NOMO-1 (cell line): ENCODE measurements at regions not wholly inside any gene's neighbourhood (a gene's known extent, or its start where the extent isn't known, plus 50 kb on each side); places are given as distances from the start of the nearest gene placed in this dataset.
"Not testable (repeated sequence)": the region's sequence is repeated elsewhere in the genome, so short reads cannot be mapped to it uniquely, and the experiment has no call there.

Experiments
- DNase-seq, 2 experiments: peaks; one replicate each; lab custom pipeline; 2025; ENCODE audit not compliant: unreplicated experiment in 2 of 2; lab: John Stamatoyannopoulos, UW

DNA sequence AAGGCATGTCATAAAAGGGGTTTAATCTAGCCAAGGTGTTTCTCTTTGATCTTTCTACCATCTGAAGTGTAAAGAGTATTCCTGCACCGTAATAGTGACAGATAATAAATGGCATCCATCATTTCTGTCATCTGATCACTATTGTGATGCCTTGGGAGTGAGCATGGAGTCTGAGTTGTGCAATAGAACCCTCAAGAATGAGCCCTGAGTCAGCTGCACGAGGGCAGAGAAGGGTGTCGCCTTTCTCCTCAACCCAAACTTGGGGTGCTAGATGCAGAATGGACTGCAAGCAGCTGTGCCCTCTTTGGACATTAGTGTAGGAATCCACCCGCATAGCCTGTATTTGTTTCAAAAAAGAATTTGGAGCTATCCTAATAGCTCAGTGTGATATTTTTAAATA is 115.2 kb downstream of the ZNF37A start:
- DNase-seq, result no peak

DNA sequence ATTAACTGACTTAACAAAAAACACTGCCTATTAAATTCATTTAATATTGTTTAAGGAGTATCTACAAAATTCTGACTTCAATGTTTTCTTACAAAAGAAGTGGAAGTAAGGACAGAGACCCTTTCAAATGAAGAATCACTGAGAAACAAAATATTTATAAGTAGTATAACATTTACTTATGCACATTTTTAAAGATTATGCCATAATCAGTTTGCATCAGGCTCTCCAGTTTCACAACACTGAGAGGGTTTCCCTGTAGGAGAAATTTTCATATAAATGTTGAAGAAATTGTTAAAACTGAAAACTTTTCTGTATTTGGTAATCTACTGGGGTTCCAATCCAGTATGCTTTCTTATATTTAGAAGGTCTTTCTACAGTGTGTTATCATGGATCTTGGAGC is 115.6 kb downstream of the ZNF37A start:
- DNase-seq, result not testable (repeated sequence)

DNA sequence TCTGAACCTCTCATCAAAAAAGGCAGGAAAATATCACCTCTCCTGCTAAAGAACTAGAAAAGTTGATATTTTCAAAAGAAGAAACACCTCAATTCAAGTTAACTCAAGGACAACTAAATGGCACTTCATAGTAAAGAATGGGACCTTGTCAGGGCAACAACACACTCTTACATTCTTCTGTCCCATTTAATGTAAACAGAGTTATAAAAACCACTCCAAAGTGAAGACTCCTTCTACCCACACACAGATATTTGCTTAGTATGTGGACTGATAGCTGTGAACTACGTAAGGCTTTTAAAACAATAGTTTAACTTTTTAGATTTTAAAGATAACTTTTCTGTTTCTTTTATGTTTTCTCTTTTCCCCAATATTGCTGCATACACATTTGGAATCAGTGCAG is 118.3 kb downstream of the ZNF37A start:
- DNase-seq, result no peak

DNA sequence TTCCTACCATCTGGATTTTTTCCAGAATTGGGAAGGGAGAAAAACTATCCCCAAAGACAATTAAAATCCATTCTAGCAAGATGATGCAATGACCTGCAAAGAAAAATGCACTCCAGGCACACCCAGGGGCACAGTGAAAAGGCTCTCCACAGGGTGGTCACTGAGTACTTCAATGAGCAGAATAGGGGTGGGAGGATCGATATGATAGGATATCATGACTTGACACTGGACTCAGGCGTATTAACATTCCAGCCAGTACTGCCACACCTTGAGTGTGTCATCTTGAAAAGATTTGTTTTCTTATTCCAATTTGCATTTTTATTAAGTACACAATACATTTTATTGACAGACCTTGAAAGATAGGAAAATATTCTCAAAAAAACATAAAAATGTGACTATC is 132.2 kb downstream of the ZNF37A start:
- DNase-seq, result no peak

DNA sequence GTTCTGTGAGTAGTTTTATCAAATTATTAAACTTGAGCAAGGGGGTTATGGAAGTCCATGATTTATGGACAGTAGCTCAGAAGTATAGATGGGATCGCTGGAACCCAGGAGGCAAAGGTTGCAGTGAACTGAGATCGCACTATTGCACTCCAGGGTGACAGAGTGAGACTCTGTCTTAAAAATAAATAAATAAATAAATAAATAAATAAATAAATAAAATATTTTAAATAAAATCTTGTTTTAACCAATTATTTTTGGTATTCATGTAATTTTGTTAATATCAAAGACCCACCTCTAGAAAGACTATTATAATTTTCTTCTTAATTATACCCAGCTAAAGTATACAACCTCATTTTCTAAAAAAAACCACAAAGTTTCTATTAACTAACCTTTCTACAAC is 134.3 kb downstream of the ZNF37A start:
- no peak for DNase-seq

DNA sequence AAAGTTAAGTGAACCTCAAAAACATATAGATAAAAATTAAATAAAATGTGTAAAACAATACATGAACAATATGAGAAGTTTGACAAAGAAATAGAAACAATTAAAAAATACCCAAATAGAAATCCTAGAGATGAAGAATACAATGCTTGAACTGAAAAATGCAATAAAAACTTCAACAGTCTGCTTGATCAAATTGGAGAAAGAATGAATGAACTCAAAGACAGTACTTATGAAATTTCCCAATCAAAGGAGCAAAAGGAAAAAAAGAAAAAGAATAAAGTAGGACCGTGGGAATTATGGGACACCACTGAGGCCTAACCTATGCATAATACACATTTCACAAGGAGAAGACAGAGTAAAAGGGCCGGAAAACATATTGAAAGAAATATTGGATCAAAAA is 144.3 kb downstream of the ZNF37A start:
- not testable (repeated sequence) for DNase-seq

DNA sequence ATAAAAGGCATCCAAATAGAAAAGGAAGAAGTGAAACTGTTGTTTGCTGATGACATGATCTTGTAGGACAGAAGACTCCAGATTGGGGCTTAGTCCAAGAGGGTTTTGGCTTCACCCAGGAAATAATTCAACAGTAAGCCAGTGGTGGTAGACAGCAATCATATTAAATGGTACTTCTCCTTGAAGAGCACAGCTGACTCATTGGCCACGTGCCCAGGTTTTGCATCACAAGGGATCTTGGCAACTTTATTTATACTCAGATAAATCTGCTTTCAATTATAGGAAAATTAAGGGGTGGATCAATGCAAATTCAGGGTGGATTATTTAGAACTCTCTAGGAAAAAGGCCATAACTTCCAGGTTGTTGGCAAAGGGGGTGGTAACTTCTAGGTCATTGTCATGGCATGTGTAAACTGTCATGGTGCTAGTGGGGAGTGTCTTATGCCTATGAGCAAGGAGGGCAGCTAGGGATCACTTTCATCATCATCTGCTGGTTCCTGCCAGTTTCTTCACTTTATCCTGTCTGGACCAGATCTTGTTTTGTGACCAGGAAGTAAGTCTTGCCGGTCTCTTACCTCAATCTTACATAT is 148.0 kb downstream of the ZNF37A start:
- not testable (repeated sequence) for DNase-seq

DNA sequence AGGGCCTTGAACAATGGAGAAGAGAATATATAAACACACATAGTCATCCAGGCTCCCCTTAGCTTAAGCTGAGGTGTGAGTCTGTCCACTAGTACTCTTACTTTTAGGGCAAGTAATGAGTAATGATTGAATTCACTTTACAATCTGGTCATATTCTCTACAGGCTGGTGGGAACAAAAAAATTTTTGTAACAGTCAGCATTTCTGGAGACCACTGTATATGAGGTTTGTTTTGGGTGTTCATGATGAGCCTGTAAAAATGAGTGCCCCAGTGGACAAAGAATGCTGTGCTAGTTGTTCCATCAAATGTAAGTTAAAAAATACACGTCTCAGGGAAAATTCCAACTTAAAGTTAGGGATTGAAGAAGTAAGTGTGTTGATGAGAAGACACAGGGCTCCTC is 154.0 kb downstream of the ZNF37A start:
- not testable (repeated sequence) for DNase-seq

DNA sequence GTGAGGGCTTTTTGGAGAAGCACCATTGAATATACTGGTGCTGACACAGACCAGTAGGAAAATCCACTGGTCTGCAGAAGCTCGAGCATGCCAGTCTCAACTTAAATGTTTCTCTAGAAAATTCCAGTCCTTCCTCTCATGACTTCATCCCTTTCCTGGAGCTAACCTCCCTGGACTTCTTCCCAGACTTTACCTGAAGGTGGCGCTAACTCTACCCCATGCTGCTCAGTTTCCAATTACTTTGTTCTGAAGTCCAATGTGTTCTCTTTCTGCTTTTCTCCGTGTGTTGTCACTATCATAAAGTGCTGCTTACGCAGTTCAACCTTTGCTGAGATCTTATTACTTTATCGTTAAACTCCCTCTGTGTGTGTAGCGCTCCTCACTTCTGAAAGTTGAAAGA is 158.4 kb downstream of the ZNF37A start:
- not testable (repeated sequence) for DNase-seq

DNA sequence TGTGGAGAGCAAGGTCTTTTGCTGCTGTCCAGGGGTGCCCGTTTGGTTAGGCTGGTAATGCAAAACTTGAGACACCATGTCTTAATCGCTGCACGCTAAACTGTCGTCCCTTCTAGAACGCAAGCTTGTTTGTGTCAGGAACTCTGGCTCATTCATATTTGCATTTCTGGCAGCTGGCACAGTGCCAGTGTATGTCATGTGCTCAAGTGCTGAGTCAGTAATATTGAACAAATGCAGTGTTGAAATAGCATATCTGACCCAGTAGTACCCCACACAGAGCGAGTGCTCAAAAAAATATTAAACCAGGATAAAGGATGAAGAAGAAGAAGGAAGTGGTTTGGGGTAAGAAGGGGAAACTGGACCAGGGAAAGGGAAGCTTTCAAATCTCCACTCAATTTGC is 173.4 kb downstream of the ZNF37A start:
- DNase-seq, result not testable (repeated sequence)

DNA sequence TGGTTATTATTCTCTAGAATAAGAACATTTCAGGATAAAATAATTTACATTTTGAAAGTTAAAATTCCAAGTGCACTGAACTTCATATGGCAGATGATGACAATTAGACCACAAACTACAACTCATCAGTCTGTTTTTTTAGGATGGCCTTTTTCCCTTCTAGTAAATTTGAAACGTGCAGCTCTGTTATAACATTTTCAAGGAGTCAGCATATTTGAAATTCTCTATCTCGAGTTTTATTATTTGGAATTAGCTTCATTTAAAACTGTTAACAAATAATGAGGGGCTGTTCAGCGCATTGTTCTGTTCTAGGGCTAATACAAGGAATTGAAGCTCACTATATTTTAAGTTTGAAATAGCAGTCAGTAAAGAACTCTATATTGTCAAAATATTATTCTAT is 176.9 kb downstream of the ZNF37A start:
- DNase-seq, result not testable (repeated sequence)

DNA sequence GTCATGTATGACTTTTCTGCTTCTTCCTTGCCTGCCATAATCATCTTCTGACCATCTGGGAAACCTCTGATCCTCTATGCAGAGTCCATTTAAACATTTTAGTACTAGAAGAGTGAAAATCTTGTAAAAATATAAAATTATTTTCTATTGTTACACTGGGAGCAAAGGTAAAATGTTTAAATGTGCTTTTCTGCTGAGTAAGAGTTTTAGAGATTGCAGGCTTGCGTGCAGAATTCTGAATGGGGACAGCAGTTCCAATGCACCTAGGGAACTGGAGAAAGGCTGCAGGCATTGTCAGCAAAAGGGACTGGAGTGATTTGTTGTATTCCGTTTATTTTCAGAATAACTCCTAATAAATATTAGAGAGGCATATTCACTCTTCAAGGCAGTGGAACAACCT is 180.7 kb downstream of the ZNF37A start:
- not testable (repeated sequence) for DNase-seq

DNA sequence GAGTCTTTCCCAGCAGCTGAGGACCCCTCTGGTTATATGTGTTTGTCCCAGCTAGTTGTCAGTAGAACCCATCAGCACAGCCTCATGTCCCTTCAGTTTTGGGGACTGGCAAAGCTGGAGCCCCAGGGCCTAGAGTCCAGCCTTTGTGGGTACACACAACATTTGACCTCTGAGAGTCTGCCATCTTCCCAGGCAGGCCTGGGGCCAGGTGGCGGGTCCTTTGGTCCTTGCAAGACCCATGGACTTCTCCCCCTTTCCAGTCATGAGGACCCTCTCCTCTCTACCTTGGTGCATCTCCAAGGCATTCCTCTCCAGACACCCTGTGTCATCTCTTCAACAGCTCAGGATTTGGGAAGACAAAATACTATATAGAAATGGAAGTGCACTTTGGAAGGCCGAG is 198.4 kb downstream of the ZNF37A start:
- DNase-seq, result not testable (repeated sequence)

DNA sequence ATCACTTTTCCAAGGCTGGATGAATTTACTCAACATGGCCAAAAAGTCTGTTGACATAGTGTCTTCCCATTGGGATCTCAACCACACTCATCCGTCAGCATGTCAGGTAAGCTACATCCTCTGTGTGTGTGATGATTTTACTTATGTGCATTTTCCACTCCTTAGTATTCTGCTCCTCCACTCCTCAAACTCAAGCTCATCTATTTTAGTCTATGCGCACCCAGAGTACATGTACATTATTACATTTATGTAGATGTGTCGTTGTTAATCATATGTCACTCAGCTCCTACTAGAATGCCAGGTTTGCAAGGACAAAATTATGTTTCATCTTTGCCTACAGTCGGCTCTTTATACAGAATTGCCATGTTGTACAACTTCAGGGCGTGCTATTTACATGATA is 216.0 kb downstream of the ZNF37A start:
- DNase-seq, result not testable (repeated sequence)

DNA sequence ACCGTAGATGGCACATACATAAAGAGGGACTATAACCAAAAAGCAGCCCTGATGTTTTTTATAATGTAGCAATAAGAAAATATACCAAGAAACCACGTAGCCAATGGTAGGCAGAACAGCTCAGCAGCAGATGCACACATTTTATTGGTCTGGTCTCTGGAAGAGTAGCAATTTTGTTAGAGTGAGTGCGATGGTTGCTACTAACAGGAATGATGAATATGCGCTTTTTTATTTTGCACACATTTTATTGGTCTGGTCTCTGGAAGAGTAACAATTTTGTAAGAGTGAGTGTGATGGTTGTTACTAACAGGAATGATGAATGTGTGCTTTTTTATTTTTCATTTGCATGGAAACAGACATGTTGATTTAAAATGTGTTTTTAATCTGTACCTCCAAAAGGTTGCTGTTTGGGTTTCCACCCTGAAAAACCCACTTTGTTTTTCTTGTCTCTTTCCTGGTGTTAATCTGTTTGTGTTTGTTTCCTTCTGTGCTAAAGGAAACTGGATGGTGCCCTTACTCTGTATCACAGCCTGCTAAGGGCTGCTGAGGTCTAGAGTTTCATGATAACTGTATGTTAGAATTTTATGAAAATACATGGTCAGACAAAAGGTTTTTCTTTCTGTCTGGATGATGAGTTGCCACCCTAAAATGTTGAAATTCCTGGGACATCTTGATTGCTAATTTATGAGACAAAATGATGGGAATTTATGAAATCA is 221.1 kb downstream of the ZNF37A start:
- DNase-seq, result not testable (repeated sequence)

DNA sequence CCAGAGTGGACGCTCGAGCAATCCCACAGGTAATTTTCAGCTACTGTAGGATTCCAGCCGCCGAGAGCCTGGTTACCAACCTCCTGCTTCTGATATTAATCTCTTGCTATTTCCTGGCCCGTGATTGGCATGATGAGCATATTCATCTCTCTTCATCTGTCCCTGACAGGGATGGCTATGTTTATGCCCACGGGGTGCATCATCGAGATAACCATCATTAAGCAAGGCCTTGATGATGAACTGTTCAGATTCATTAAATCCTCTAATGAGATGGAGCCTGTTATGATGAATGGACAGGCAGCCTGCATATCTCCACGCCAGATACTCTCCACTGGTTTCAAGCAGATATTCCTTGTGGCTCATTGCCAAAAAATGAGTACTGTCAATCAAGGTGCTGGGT is 227.3 kb downstream of the ZNF37A start:
- not testable (repeated sequence) for DNase-seq

DNA sequence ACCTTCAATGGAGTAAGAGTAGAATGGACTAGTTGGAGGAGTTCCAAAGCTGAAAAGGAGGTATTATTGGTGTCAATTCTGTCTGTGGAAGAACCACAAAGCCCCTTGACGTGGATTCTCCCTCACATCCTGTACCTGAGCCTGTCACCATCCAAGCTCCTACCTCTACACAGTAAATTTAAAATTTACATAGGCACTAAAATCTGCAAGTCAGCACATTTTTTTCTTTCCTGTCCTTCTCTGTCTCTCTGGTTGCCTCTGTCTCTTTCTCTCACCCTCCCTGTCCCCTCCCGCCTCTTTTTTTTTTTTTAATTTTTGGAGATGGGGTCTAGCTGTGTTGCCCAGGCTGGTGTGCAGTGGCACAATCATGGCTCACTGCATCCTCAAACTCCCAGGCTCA is 236.2 kb downstream of the ZNF37A start:
- not testable (repeated sequence) for DNase-seq

DNA sequence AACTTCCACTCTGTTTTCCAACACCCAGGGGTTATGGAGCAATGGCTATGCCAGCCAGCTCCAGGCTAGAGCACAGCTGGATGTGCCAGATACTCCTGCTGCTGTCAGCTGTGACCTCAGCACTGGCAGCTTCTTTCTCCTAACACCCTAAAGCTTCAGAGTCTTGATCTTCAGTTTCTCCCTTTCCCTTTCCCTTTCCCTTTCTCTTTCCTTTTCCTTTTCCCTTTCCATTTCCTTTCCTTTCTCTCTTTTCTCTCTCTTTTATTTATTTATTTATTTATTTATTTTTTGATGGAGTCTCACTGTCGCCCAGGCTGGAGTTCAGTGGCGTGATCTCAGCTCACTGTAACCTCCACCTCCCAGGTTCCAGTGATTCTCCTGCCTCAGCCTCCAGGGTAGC is 237.0 kb downstream of the ZNF37A start:
- DNase-seq, result not testable (repeated sequence)

DNA sequence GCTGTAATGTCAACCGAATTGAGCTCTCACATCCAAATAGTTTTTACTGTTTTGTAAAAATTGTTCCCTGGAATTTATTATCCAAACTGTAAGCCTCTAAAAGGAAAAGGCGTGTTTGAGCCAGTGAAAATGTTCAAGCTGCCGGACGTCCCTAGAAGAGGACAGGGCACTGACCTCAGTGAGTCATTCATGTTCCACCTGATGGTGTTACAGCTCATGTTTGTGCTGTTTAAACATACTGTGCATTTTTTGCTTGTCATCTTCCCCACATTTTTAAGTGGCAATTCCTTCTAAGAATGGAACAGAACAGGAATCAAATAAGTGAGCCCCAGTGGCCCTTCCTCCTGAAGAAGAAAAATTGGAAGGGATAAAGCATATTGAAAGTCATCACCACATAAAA is 239.6 kb downstream of the ZNF37A start:
- DNase-seq, result not testable (repeated sequence)

DNA sequence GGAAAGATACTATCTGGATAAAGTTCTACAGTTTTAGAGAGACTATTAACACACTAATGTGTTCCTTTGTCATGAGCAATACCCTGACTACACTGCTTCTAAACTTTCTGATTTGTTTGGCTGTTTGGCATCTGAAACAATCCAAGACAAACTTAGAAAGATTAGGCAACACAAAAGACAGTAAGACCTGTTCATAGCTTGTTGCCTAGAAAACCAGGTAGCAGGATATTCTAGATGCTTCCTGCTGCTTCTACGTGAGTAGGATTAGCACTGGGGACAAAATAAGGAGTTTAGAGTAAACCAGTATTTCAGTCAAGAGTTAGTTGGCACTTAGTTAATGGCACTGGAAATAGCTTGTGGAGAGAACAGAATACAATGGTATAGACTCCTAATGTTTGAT is 256.5 kb downstream of the ZNF37A start:
- not testable (repeated sequence) for DNase-seq

DNA sequence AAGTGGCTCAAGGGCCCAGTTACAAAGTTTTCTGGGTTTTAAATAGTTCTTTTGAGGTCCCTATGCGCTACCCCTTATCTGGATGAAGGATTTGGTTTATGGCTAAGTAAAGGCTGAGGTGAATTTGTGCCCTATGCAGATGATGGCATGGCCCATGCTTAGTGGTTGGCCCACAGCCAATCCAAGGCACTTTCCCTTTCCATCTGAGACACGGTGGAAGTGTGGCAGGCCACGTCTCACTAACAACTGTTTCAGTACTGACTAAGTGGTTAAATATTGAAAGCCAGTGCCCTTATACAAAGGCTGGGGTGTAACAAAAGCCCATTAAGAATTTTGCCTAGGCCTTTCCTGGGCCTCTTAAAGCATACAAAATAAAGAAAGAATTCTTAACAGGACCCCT is 260.3 kb downstream of the ZNF37A start:
- DNase-seq, result not testable (repeated sequence)

DNA sequence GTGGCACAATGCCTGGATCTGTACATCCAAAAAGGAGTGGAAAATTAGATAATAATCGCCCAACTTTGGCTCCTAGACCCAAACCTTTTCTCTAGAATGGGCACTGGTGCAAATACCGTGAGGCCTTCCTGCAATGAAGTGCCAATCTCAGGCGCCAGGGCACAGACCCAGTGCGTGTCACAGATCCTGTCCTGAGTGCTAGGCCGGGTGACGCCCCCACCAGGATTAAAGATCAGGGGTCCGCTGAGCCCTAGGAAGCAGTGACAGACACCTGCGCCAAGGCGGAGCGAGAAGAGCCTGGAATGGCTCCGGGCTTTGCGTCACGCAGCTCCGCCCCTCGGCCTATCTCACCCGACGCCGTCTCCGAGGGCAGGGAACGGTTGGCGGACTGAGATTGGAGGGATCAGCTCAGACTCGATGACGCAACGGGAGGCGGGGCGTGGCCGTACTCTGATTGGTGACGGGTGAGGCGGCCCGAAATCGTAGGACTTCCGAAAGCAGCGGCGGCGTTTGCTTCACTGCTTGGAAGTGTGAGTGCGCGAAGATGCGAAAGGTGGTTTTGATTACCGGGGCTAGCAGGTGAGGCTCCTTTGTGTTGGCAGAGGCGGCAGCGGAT is 261.9 kb downstream of the ZNF37A start:
- DNase-seq, result peak; percentile 6 to 10
